ENCODE measurements at regions not wholly inside any gene's neighbourhood (a gene's known extent, or its start where the extent isn't known, plus 50 kb on each side); places are given as distances from the start of the nearest gene placed in this dataset.

DNA sequence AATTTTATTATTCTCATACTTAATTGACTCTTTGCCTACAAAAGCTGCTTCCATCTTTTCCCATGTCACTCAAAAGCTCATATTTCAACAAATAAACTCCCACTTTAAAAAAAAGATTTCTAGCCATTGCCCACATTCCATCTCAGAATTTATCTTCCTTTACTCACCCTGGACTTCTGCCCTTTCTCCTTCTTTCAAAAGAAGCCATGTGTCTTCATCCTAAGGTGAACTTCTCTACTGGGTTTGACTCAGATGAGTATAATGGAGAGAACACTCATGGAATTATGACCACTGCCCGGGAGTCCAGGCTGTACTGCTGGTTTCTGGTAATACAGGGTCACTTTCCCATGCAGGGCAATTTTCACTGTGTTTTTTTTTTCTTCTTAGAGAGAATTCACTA lies 548.5 kb upstream of the ZNF462 start:
- ATAC-seq (ENCODE audit: low read depth in 2 of 2), result no peak
- Histone ChIP-seq H3K27me3 (ENCODE audit: control insufficient read depth, insufficient read depth, low read length) (no peaks in the 10 kb centered on the region), H3K4me1 (ENCODE audit: control insufficient read depth, insufficient read depth, low read length, poor library complexity, severe bottlenecking) (no peaks in the 10 kb centered on the region), H3K9me3 (ENCODE audit: control insufficient read depth in 2 of 2, low read length in 2 of 2) (no peaks in the 10 kb centered on the region), H3K36me3 (ENCODE audit: control insufficient read depth, insufficient read depth, low read length) (no peaks in the 10 kb centered on the region), H3K27ac (ENCODE audit: insufficient read depth, low read length, poor library complexity, severe bottlenecking) (no peak overlapping the region), H3K4me3 (ENCODE audit: low read depth, low read length) (no peak overlapping the region)
- DNase-seq, result no peak
- no peaks in the 10 kb centered on the region for H3K27me3 Mint-ChIP-seq
- H3K36me3 Mint-ChIP-seq, result no peaks in the 10 kb centered on the region
- no peak overlapping the region for H3K27ac Mint-ChIP-seq
- peaks cover 3 to 27% (median 8%) of the 10 kb centered on the region in 7 donors for H3K9me3 Mint-ChIP-seq
- no peak overlapping the region for H3K4me3 Mint-ChIP-seq
- no peaks in the 10 kb centered on the region for H3K4me1 Mint-ChIP-seq

DNA sequence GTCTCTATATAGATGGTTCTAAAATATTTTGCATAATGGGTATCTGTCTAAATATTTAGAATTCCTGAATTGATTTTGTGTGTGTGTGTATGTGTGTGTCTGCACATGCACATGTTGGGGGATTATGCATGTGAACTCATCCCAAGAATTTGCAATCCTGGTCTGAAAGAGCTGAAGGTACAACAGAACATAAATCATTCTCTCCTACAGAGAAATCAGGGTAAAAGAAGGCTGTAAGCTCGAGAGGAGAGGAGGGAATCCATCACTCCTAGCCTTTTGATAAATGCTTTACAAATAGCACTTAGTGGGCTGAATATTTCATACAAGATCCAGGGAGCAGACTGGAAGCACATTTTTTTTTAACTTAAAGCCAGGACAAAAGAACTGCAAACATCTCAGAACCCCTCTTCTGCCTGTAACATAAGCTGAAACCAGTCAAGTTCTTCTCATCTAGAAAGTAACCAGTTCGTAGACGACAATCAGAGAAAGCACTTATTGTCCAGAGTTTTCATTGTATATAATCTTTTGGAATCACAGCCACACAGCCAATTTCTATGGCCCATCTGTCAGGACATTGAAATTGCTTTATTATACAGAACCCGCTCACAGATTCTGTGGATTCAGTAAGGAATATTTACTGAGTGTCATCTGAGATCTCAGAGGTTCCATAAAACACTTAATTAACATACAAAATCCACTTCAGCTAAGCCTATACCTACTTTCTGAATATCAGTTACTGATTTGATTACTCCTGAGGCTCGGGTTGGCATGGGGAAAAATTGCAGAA lies 541.4 kb upstream of the ZNF462 start:
- no peaks in the 10 kb centered on the region for H3K27me3 Mint-ChIP-seq
- no peaks in the 10 kb centered on the region for H3K4me1 ChIP-seq (ENCODE audit: control insufficient read depth, insufficient read depth, low read length, poor library complexity, severe bottlenecking)
- H3K36me3 Mint-ChIP-seq, result no peaks in the 10 kb centered on the region
- H3K9me3 Mint-ChIP-seq, result peaks cover 1 to 23% (median 7%) of the 10 kb centered on the region in 7 donors
- H3K4me3 Mint-ChIP-seq, result no peak overlapping the region
- ATAC-seq (ENCODE audit: low read depth in 2 of 2), result no peak
- H3K9me3 ChIP-seq (ENCODE audit: control insufficient read depth in 2 of 2, low read length in 2 of 2), result peaks cover 0 to 11% of the 10 kb centered on the region in 2 experiments
- DNase-seq, result no peak
- H3K27me3 ChIP-seq (ENCODE audit: control insufficient read depth, insufficient read depth, low read length), result no peaks in the 10 kb centered on the region
- H3K27ac ChIP-seq (ENCODE audit: insufficient read depth, low read length, poor library complexity, severe bottlenecking), result no peak overlapping the region
- H3K4me3 ChIP-seq (ENCODE audit: low read depth, low read length), result no peak overlapping the region
- no peaks in the 10 kb centered on the region for H3K36me3 ChIP-seq (ENCODE audit: control insufficient read depth, insufficient read depth, low read length)
- H3K27ac Mint-ChIP-seq, result no peak overlapping the region
- H3K4me1 Mint-ChIP-seq, result no peaks in the 10 kb centered on the region

DNA sequence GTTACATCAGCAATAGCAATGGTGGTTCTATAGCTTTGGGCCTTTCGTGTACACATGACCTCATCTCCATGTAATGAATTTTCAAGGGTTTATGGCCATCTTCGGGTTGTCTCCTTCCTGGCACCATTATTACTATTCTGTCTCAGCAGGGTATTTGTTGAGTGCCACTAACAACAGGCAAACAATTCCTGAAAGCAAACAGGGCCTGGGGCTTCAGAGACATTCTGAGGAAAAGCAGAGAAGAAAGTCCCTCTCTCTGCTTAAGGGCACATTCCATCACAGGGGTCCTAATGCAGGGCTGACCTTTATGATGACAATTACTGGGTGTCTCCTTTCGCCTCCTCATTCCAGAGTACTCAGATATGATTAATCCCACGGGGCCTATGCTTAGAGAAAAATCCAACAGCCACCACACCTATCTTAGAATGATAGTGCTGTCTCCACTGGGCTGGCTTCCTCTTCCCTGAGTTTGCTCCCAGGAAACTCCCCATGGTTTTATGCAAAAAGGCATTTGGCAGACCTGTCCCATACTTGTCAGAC lies 540.2 kb upstream of the ZNF462 start:
- no peak overlapping the region for H3K4me3 ChIP-seq (ENCODE audit: low read depth, low read length)
- ATAC-seq (ENCODE audit: low read depth in 2 of 2) (no peak), DNase-seq (no peak)
- H3K4me3 Mint-ChIP-seq, result no peak overlapping the region
- H3K4me1 Mint-ChIP-seq, result no peaks in the 10 kb centered on the region
- H3K4me1 ChIP-seq (ENCODE audit: control insufficient read depth, insufficient read depth, low read length, poor library complexity, severe bottlenecking), result no peaks in the 10 kb centered on the region
- no peaks in the 10 kb centered on the region for H3K27me3 Mint-ChIP-seq
- no peak overlapping the region for H3K27ac ChIP-seq (ENCODE audit: insufficient read depth, low read length, poor library complexity, severe bottlenecking)
- no peak overlapping the region for H3K27ac Mint-ChIP-seq
- peaks cover 0 to 27% (median 9%) of the 10 kb centered on the region in 7 donors for H3K9me3 Mint-ChIP-seq
- no peaks in the 10 kb centered on the region for H3K36me3 ChIP-seq (ENCODE audit: control insufficient read depth, insufficient read depth, low read length)
- H3K36me3 Mint-ChIP-seq, result no peaks in the 10 kb centered on the region
- peaks cover 0 to 11% of the 10 kb centered on the region in 2 experiments for H3K9me3 ChIP-seq (ENCODE audit: control insufficient read depth in 2 of 2, low read length in 2 of 2)
- no peaks in the 10 kb centered on the region for H3K27me3 ChIP-seq (ENCODE audit: control insufficient read depth, insufficient read depth, low read length)

DNA sequence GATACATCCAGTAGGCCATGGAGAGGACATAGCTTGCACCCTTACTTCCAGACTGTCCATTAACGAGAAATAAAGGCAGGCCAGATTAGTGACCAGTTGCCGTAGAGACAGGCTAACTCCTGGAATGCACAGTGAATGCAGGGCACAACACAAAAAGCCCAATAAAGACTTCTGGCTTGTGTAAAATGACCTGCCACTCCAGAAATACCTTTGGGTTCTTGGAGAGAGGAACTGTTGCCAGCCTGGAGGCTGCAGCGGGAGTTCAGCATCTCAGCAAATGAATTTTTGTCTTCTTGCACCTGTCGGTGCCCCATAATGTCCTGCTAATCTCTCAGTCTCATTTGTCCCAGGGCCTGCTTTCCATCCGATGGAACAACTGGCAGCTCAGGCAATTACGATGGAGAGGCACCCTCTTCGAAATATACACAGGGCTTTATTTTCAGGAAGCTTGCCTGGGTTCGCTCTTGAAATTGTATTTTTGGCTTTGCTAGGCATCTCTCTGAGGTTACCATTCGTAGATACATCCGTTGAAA lies 538.8 kb upstream of the ZNF462 start:
- H3K27me3 ChIP-seq (ENCODE audit: control insufficient read depth, insufficient read depth, low read length), result no peaks in the 10 kb centered on the region
- H3K9me3 ChIP-seq (ENCODE audit: control insufficient read depth in 2 of 2, low read length in 2 of 2), result peaks cover 0 to 11% of the 10 kb centered on the region in 2 experiments
- no peaks in the 10 kb centered on the region for H3K4me1 Mint-ChIP-seq
- DNase-seq, result no peak
- H3K27ac ChIP-seq (ENCODE audit: insufficient read depth, low read length, poor library complexity, severe bottlenecking), result no peak overlapping the region
- no peaks in the 10 kb centered on the region for H3K36me3 ChIP-seq (ENCODE audit: control insufficient read depth, insufficient read depth, low read length)
- H3K4me3 ChIP-seq (ENCODE audit: low read depth, low read length), result no peak overlapping the region
- peaks cover 0 to 26% (median 8%) of the 10 kb centered on the region in 7 donors for H3K9me3 Mint-ChIP-seq
- ATAC-seq (ENCODE audit: low read depth in 2 of 2), result no peak
- no peak overlapping the region for H3K27ac Mint-ChIP-seq
- no peaks in the 10 kb centered on the region for H3K36me3 Mint-ChIP-seq
- no peak overlapping the region for H3K4me3 Mint-ChIP-seq
- no peaks in the 10 kb centered on the region for H3K4me1 ChIP-seq (ENCODE audit: control insufficient read depth, insufficient read depth, low read length, poor library complexity, severe bottlenecking)
- no peaks in the 10 kb centered on the region for H3K27me3 Mint-ChIP-seq

DNA sequence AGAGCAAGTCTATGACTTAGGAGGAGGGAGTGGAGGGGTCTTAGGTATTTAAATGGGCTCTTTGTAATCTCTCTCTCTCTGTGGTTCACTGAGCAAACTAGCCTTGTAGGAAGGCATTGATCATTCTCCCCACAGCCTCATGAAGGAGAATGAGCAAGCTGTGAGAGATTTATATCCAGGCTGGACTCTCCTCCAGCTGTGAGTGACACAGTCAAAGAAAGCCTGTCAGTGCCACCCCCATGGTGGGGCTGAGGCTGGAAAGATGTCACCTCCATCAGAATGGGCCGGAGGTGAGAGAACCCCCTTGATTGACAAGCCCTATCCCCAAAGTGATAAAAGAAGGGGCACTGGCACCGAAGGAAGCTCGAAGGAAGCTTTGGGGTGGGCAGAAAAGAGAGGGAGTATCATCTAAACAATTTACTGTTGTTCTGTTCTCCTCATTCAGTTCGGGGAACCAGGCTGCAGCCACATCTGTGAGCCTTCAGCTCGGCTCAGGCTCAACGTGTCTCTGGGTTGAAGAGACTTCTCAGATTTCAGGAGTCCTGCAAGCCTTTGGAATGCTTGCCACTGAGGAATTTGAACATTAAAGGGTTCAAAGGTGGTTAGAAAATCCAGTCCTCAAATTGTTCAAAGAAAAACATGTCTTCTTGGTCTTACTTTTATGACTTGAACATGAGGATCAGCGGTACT lies 538.2 kb upstream of the ZNF462 start:
- Histone ChIP-seq H3K27me3 (ENCODE audit: control insufficient read depth, insufficient read depth, low read length) (no peaks in the 10 kb centered on the region), H3K4me1 (ENCODE audit: control insufficient read depth, insufficient read depth, low read length, poor library complexity, severe bottlenecking) (no peaks in the 10 kb centered on the region), H3K9me3 (ENCODE audit: control insufficient read depth in 2 of 2, low read length in 2 of 2) (peaks cover 0 to 11% of the 10 kb centered on the region in 2 experiments), H3K36me3 (ENCODE audit: control insufficient read depth, insufficient read depth, low read length) (no peaks in the 10 kb centered on the region), H3K27ac (ENCODE audit: insufficient read depth, low read length, poor library complexity, severe bottlenecking) (no peak overlapping the region), H3K4me3 (ENCODE audit: low read depth, low read length) (no peak overlapping the region)
- H3K27ac Mint-ChIP-seq, result no peak overlapping the region
- H3K27me3 Mint-ChIP-seq, result no peaks in the 10 kb centered on the region
- H3K9me3 Mint-ChIP-seq, result peaks cover 0 to 21% (median 5%) of the 10 kb centered on the region in 7 donors
- no peak for ATAC-seq (ENCODE audit: low read depth in 2 of 2)
- H3K4me1 Mint-ChIP-seq, result no peaks in the 10 kb centered on the region
- H3K4me3 Mint-ChIP-seq, result no peak overlapping the region
- H3K36me3 Mint-ChIP-seq, result no peaks in the 10 kb centered on the region
- no peak for DNase-seq

DNA sequence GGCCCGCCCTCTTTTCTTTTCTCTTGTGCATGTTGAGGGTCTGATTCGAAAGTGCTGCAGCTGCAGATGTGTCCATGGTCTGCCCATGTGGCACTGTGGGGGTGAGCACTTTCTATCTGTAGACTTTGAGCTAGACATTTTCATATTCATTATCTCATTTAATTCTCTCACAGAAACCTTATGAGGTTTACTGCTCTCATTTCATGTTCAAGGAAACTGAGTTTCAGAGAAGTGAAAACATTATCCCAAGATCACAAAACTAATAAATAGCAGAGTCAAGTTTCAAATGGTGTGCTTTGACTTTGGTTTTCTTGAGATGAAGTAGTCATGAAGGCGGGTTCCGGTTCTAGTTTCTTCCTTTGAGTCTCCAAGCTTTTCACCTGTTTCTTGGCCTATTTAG lies 536.5 kb upstream of the ZNF462 start:
- ATAC-seq (ENCODE audit: low read depth in 2 of 2) (no peak), DNase-seq (no peak)
- no peaks in the 10 kb centered on the region for H3K36me3 ChIP-seq (ENCODE audit: control insufficient read depth, insufficient read depth, low read length)
- H3K27ac ChIP-seq (ENCODE audit: insufficient read depth, low read length, poor library complexity, severe bottlenecking), result no peak overlapping the region
- no peaks in the 10 kb centered on the region for H3K27me3 ChIP-seq (ENCODE audit: control insufficient read depth, insufficient read depth, low read length)
- Mint-ChIP-seq H3K27ac (no peak overlapping the region), H3K27me3 (no peaks in the 10 kb centered on the region), H3K36me3 (no peaks in the 10 kb centered on the region), H3K4me3 (no peak overlapping the region), H3K9me3 (peaks cover 0 to 19% (median 6%) of the 10 kb centered on the region in 7 donors), H3K4me1 (no peaks in the 10 kb centered on the region)
- peaks cover 0 to 11% of the 10 kb centered on the region in 2 experiments for H3K9me3 ChIP-seq (ENCODE audit: control insufficient read depth in 2 of 2, low read length in 2 of 2)
- H3K4me1 ChIP-seq (ENCODE audit: control insufficient read depth, insufficient read depth, low read length, poor library complexity, severe bottlenecking), result no peaks in the 10 kb centered on the region
- no peak overlapping the region for H3K4me3 ChIP-seq (ENCODE audit: low read depth, low read length)

DNA sequence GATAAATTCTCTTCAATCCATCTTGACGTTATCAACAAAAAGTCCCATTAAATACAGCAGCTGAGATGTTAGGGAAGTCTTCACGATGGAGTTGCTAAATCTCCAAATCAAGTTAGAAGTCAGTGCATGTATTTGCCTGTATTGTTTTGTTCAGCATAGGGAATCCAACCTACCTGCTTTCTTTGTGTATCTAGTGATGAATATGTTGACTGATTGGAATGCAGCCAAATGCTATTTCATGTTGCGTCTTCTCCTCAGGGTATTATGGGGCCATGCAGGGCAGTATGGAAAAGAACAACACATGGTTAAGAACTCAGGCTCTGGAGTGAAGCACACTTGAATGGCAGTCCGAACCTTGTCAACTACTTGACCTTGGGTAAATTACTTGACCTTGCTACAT lies 529.5 kb upstream of the ZNF462 start:
- Mint-ChIP-seq H3K9me3 (peaks cover 0 to 9% (median 3%) of the 10 kb centered on the region in 7 donors), H3K4me1 (no peaks in the 10 kb centered on the region), H3K27ac (no peak overlapping the region), H3K36me3 (no peaks in the 10 kb centered on the region), H3K4me3 (no peak overlapping the region), H3K27me3 (no peaks in the 10 kb centered on the region)
- Histone ChIP-seq H3K27me3 (ENCODE audit: control insufficient read depth, insufficient read depth, low read length) (no peaks in the 10 kb centered on the region), H3K4me3 (ENCODE audit: low read depth, low read length) (no peak overlapping the region), H3K9me3 (ENCODE audit: control insufficient read depth in 2 of 2, low read length in 2 of 2) (no peaks in the 10 kb centered on the region), H3K36me3 (ENCODE audit: control insufficient read depth, insufficient read depth, low read length) (no peaks in the 10 kb centered on the region), H3K27ac (ENCODE audit: insufficient read depth, low read length, poor library complexity, severe bottlenecking) (no peak overlapping the region), H3K4me1 (ENCODE audit: control insufficient read depth, insufficient read depth, low read length, poor library complexity, severe bottlenecking) (no peaks in the 10 kb centered on the region)
- ATAC-seq (ENCODE audit: low read depth in 2 of 2) (no peak), DNase-seq (no peak)
